ENCODE measurements at regions not wholly inside any gene's neighbourhood (a gene's known extent, or its start where the extent isn't known, plus 50 kb on each side); places are given as distances from the start of the nearest gene placed in this dataset.

DNA sequence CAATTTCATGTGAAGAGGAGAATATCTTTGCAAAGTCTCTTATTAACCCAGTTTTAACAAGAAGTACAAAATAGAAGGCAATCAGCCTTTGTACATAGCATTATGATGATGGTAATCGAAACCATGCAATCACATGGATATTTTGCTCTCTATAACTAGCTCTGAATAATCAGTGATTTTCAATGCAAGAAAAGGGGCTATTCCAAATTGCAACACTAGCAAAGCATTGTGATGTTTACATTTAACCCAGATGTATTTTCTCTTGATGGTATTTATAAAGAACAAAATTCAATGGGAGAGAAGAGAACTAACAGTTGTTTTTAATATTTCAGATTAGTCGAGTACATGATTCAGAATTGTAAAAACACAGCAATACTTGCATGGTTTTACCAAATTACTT, 437.5 kb upstream of the DMAC1 start:
- TF ChIP-seq, protein P1, sequence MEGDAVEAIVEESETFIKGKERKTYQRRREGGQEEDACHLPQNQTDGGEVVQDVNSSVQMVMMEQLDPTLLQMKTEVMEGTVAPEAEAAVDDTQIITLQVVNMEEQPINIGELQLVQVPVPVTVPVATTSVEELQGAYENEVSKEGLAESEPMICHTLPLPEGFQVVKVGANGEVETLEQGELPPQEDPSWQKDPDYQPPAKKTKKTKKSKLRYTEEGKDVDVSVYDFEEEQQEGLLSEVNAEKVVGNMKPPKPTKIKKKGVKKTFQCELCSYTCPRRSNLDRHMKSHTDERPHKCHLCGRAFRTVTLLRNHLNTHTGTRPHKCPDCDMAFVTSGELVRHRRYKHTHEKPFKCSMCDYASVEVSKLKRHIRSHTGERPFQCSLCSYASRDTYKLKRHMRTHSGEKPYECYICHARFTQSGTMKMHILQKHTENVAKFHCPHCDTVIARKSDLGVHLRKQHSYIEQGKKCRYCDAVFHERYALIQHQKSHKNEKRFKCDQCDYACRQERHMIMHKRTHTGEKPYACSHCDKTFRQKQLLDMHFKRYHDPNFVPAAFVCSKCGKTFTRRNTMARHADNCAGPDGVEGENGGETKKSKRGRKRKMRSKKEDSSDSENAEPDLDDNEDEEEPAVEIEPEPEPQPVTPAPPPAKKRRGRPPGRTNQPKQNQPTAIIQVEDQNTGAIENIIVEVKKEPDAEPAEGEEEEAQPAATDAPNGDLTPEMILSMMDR (IDR thresholded peaks at IDR 0.05) = no peak
- TF ChIP-seq POLR2A (IDR thresholded peaks at IDR 0.05) (no peak), POLR2AphosphoS5 (IDR thresholded peaks at IDR 0.05) (no peak)
